CD1c-positive myeloid dendritic cell (primary cell): ENCODE measurements at regions not wholly inside any gene's neighbourhood (a gene's known extent, or its start where the extent isn't known, plus 50 kb on each side); places are given as distances from the start of the nearest gene placed in this dataset.
A peak's percentile ranks its signal among the peaks of the same experiment; 100 is the strongest.
"Not testable (repeated sequence)": the region's sequence is repeated elsewhere in the genome, so short reads cannot be mapped to it uniquely, and the experiment has no call there.

ENCODE experiments used
- DNase-seq: peaks from one replicate; pipeline ENCODE4 v3.0.0-alpha.2; 2016; ENCODE audit errors: extremely low spot score

- no peak for DNase-seq
These were observed 215.2 kb upstream of the SGO1 start for GRCh38 chr3:20401253-20401652.

DNA sequence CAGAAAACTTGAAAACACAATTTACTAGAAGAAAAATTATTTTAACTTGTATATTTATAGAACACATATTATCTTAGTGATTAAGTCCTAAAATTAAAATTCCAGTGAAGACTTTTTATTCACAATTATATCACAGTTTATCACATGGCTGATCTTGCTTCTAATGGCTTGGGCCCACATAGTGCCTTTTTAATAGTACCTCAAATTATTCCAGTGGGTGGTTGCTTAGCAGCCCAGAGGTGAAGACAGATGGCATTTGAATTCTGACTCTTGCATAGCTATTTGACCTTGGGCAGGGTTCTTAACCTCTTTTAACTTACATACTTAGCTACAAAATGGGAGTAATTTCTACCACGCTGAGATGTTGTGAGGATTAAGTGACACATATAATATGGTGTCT is 214.7 kb upstream of the SGO1 start:
- DNase-seq, result no peak

DNA sequence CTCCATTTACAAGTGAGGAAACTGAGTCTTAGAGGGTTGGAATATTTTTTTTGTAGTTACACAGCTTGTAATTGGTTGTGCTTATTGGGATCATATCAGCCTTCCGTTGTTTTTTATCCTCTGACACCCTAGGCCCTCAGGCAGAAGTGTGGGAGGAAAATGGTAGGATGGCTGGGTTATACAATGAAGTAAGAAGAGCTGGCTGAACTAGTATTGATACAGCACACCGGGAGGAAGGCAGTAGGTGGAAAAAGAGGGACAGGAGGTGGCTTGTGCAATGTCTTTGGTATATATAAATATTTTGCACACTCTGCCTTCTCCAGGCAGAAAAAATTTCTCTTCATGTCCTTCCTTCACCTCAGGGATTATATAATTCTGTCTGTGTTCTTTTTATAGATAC is 214.3 kb upstream of the SGO1 start:
- DNase-seq, result no peak

GRCh38 chr3:20396335-20396734 is 210.3 kb upstream of the SGO1 start:
- DNase-seq, result no peak

GRCh38 chr3:20395692-20396091 is 209.7 kb upstream of the SGO1 start:
- no peak for DNase-seq

DNA sequence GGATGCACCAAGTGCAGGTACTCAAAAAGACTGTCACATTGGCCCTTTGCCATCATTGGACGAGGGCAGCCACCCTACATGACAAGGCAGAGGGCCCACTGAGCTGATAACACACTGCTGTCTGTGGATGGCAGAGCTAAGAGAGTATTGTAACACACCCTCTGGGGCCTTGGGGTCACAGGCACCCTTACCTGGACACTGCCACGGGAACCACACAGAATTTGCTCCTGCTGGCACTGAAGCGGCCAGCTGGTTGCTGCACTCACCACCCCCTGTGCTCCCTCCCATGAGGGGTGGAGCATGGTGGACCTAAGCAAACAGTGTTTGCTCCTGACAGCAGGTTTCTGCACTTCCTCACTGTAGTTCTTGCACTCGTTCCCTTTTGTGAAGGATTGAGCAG is 208.2 kb upstream of the SGO1 start:
- no peak for DNase-seq

DNA sequence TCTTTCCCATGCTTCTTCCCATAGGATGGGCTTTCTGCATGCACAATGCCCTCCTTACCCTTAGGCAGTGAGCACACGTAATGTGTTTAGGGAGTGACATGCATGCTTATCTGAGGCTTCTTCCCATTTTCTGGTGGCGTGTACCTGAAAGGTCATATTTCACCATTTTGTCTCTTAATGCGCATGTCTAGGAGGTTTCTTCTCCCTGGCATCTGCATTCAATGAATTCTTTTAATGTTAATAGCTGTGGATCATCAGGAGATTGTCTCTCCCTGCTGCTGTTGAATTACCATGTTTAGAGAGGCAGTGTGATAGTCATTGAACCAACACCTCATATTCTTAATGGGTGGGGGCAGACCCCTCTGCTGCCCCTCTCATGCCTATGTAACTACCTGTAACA is 205.6 kb upstream of the SGO1 start:
- no peak for DNase-seq

GRCh38 chr3:20388971-20389370 is 203.0 kb upstream of the SGO1 start:
- no peak for DNase-seq

DNA sequence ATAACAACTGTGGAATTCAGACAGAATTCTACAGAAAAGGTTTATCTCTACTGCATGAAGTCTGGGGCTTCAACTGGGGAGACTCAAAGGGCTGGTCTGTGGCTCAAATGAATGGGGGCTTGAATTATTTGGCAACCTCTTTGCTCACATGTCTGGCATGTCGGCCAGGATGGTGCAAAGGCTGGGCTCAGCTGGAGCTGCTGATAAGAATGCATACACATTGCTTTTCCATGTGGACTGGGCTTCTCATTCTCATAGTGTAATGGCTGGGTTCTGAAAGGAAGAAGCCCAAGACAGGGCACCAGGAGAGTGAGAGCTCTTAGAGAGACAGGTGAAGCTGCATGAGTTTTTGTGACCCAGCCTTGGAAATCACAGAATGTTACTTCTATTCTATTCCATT is 194.3 kb upstream of the SGO1 start:
- DNase-seq, result no peak

DNA sequence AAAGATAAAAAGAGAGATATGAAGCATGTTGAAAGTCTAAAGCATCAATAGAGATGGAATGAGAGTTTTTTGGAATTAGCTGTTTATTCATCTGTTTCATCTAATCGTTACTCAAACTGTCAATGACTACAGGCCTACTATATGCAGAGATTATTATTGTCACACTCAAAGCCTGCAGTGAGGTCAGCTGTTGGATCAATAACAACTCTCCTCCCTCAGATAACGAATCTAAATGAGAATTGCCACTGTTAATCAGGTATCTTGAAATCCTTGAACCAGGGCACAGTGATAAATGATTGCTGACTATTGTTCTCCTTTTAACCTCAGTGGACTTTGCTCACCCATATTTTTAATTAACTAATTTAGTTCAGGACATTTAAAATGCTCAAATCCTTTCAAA is 192.3 kb upstream of the SGO1 start:
- DNase-seq, result no peak

- DNase-seq, result no peak
These were observed 190.7 kb upstream of the SGO1 start for GRCh38 chr3:20376665-20377217.

GRCh38 chr3:20375302-20375701 is 189.3 kb upstream of the SGO1 start:
- no peak for DNase-seq

GRCh38 chr3:20370273-20371063 is 184.5 kb upstream of the SGO1 start:
- DNase-seq, result not testable (repeated sequence)

DNA sequence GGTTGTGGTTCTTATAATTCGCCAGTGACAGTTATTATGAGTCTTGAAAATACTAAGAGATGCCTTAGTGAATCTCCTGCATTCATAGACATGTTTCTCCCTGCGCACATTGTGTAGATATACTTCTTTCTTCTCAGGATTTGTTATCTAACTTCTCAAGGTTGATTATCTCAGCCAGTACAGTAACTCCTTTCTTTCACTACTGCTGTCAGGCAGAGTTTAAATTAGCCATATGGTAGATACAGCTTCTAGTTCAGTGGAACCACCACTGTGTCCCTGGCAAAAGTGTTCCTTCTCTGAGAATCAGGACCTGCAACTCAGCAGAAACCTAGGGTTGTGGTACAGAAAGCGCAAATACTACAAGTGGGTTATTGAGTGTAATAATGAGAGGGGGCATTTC is 175.0 kb upstream of the SGO1 start:
- no peak for DNase-seq

- no peak for DNase-seq
These were observed 167.3 kb upstream of the SGO1 start for GRCh38 chr3:20353286-20353685.

- no peak for DNase-seq
These were observed 166.7 kb upstream of the SGO1 start for GRCh38 chr3:20352546-20353179.

DNA sequence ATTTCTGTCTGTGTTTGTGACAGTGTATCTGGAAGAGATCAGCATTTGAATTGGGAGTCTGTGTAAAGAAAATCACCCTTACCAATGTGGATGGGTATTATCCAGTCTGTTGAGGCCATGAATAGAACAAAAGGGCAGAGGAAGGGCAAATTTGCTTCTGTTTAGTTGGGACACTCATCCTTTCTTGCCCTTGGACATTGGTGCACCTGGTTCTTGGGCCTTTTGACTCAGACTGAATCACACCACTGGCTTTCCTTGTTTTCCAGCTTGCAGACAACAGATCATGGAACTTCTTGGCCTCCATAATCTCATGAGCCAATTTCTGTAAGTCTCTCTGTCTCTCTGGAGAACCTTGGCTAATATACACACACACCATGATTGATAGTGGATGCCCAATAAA is 164.4 kb upstream of the SGO1 start:
- no peak for DNase-seq

DNA sequence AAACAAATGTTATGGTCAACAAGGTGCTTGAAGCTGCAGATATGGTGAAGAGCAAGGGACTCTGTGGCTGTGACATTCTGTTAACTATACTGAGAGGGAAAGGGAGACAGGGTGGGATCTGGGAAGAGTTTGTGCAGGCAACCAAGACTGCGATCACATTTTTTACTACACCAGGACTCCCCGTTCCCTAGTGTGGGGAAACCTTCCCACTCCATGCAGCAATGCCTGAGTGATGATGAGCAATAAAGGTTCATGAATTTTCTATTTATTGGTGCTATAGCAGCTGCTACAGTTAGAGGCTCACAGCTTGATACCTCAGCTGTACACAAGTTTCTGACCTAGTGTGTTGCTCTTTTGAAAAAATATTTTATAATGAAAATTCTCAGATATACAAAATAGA is 160.9 kb upstream of the SGO1 start:
- DNase-seq, result no peak

DNA sequence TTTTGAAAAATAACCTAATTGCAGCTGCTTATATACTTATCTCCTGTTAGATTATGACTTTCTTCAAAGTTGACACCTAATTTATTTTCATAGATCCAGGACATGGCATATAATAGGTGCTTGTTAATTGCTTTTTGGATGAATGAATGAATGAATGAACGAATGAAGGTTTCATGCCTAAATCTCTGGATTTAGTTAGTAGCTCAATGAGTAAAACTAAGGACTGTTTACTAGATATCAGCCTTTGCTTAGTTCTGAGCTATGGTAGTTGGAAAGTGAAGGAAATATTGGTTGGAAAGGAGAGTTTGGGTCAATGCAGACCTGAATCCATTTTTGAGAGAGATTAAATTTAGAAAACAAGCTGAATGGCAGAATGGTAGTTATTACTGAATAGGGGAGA is 160.4 kb upstream of the SGO1 start:
- DNase-seq, result no peak

DNA sequence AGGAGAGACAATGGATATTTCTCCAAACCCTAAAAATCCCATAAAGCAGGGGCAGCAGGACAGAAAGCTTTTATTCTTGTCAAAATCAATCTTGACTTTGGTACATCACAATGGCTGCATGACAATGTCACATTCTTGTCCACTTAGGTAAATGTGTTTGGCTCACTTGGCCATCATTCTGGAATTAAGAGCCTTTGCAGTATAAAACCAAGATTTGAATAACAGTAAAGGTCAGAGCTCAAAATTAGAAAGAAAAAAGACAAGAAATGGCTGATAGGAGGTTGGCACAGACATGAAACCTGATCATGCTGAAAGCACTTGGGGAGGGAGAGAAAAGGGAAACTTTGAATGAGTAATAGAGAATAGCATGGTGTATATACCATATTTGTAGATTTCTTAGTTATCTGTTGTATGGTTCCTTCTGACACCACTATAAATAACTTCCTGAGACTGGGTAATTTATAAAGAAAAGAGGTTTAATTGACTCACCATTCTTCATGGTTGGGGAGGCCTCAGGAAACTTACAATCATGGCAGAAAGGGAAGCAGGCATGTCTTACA is 158.5 kb upstream of the SGO1 start:
- DNase-seq, result no peak

GRCh38 chr3:20343790-20344189 is 157.8 kb upstream of the SGO1 start:
- DNase-seq, result no peak

DNA sequence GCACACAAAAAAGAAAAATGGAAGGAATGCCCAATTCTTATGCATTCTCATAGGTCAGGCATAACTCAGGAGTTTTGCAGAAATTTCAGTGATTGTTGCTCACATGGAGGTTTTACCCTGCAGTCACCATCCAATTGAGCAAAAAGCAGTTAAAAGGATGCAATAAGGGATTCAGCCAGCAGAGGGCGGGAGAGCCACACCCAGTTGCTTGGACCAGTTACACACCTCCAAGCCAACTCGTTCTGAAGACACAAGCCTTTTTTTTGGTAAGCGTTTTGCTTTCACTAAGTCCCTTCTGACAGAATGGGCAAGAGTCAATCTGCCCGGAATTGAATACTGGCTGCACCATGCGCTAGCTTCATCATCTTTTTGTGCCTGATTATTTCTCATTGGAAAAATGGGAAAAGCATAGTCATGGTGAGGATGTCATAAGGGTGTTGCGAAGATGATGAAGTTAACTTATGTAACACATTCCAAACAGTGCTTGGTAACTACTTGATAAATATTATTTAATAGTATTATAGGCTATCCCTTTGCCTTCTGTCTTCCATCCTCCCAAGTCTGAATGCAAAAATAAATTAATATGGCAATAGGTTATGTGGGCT is 154.4 kb upstream of the SGO1 start:
- peak; percentile 58 for DNase-seq

DNA sequence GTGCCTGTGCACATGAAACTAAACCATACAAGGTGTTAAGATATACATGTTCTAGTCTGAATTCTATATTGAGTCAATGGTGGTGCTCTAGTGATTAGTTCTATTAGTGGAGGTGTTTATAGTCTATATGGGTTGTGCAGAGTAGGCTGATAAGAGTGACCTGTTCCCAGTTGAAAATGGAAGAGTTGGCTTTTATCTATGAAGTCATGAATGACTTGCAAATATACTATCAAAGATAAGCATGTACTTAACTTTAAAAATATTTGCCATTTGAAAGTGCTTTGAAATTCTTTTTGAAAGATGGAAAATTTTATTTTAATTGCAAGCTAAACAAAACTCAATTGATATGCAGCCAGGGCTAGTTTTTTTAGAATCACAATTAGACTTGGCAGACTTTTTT is 150.6 kb upstream of the SGO1 start:
- no peak for DNase-seq
